ENCODE measurements at regions not wholly inside any gene's neighbourhood (a gene's known extent, or its start where the extent isn't known, plus 50 kb on each side); places are given as distances from the start of the nearest gene placed in this dataset.
"Not testable (repeated sequence)": the region's sequence is repeated elsewhere in the genome, so short reads cannot be mapped to it uniquely, and the experiment has no call there.

DNA sequence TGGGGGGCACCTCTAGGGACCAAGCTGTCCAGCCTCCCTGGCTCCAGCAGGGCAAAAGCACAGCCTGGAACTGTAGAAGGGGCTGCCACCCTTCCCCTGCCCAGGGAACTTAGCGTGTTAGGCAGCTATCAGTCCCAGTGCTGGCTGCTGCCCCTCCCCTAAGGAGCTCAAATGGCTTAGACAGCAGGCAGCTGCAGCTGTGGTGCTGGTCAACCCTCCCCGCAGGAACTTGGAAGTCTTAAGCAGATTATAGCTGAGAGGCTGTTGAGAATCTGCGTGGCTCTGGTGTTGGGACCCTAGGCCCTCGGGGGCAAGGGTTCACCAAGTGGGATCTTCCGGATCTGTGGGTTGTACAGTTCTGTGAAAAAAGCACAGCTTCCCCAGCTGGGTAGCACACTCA lies 536.5 kb upstream of the CDH10 start:
- no peak for DNase-seq (ENCODE audit: low spot score)

DNA sequence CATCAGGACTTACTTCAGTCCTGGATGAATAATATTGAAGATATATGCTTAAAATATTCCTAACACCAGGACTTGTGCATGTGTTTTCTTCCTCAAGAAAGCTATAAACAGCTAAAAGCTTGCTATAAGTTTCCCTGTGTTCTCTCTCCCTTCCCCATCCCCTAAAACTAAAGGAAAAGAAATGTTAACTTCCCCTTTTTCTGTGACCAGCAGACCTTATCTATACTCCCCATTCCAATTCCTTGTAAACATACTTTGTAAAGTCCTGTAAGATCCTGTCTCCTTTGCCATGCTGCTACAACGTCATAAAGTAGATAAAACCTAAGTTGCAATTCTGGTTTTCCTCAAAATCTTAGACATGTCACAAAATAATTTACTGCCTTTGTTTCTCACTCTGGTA lies 517.8 kb upstream of the CDH10 start:
- not testable (repeated sequence) for DNase-seq (ENCODE audit: low spot score)

DNA sequence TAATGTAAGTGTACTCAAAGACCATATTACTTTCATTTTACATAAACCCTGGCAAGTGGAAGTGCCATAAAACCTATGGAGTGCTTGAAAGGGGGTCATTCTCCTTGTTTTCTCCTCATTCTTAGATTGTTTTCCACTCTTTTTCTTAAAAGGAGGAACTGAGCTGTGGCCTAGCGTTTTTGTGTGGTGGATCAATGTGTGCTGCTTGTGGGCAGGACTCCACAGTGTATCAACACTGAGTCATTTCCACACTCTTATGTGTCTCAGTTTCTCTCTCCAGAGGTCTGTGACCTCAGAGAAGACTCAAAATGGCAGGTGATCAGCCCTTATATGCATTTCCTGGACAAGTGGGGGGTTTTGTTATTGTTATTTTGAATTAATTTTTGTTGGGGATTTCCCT lies 516.1 kb upstream of the CDH10 start:
- no peak for DNase-seq (ENCODE audit: low spot score)

DNA sequence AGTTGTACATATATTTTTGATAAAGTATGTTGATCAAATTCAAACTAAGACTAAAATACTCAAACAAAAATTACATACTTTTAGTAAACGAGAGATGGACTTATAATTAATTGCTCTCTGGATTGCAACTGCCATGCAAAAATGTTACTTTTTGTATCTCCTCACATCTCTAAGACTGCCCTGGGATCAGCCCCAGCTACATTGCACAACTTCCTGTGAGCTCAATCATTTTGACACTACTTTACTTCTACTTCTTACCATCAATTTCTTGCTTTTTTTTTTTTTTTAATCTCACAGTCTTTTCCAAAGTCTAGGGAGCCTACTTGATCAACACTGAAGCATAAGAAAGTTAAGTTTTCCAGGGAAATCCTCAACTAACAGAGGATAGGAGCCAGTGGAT lies 506.0 kb upstream of the CDH10 start:
- no peak for DNase-seq (ENCODE audit: low spot score)

DNA sequence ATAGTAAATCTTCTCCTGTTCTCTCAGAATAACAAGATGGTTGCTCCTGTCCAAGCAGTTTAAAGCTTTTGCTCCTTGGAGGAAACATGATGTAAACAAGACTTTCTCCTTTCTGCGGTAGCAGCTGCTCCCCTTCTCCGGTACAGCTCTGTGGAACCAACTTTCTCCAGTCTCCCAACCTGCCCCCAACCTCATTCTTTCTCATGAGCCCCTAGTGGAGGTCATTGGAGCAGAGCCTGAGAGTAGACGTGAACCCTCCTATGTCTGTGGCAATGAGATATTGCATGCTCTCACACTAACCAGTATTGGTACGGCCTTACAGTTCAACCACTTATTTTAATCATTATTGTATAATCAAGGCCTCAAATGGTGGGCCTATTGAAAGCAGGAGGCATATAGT lies 483.8 kb upstream of the CDH10 start:
- DNase-seq (ENCODE audit: low spot score), result no peak

DNA sequence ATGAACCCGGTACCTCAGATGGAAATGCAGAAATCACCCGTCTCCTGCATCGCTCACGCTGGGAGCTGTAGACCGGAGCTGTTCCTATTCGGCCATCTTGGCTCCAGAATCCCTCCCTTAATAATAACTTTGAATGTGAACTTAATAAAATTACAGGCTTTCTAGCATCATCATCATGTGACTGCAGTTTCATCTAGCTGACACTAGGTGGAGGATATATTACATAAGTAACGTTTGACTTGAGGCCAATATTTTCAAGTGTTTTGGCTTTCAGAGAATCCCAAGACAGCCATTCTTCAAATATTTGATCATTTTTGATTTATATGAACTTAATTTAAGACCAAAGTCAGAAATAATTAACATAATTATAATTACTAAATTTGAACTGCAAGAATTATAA lies 474.9 kb upstream of the CDH10 start:
- no peak for DNase-seq (ENCODE audit: low spot score)

DNA sequence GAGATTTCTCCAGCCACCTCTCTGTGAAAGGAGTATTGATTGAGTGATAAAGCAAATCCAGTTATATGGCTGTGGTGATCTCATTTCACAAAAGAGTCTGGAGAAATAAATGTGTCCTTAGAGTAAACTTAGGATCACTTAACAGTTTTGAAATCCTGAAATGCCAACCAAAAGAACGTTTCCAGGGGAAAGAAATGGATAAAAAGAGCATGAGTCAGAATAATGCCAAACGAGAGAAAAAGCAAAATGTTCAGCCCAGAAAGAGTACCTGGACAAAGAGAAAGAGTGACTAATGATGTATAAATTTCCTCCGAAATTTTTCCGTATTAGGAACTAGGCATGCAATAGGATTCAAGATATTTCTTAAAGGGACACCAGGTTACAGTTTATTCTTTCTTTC lies 463.1 kb upstream of the CDH10 start:
- no peak for DNase-seq (ENCODE audit: low spot score)

DNA sequence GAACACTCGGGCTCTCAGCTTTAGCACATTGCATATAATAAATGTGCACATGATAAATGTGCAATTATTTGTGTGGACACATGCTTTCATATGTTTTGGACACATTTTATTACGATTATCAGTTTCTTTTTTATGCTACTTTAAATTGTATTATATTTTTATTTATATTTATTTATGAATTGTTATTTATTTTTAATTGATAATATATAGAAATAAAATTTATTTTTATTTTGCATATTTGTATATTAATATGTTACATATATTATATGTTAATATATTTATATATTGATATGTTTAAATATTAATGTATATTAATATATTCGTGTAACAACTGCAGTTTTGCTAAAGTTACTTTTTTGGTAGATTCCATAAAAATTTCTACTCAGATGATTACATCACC lies 454.8 kb upstream of the CDH10 start:
- DNase-seq (ENCODE audit: low spot score), result no peak

DNA sequence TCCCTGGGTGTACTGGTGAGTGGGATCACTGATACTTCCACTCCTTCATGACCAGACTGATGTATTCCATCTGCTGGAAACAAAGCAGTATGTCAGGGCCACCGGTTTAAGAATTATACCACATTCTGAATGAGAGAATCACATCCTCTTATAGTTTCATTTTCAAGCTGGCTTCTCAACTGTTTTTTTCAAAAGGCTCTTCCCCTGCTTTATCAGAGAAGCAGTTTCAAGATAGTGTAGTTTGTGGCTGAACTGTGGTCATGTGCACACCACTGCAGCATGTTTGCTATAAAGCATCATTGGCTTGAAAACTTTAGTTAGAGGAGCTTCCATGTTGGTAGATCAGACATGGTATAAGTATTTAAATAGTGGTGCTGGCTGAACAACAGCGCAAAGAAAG lies 450.5 kb upstream of the CDH10 start:
- DNase-seq (ENCODE audit: low spot score), result no peak

DNA sequence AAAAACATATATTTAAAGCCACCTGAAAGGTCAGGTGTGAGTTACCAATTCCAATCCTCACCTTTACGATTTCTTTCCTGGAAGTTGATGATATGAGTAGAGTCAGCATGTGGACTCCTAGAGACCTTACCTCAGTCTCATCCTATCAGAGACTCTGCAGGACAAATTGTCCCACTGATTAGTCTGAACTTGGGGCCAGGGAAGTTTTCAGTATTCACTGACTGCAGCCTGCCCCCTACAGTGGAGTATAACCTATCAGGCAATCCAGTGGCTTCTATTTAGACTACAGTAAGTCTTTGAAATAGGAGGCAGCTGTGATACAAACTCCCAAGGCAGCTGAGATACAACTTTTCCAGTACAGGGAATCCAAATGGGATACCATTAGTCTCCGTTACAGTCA lies 449.4 kb upstream of the CDH10 start:
- DNase-seq (ENCODE audit: low spot score), result no peak

DNA sequence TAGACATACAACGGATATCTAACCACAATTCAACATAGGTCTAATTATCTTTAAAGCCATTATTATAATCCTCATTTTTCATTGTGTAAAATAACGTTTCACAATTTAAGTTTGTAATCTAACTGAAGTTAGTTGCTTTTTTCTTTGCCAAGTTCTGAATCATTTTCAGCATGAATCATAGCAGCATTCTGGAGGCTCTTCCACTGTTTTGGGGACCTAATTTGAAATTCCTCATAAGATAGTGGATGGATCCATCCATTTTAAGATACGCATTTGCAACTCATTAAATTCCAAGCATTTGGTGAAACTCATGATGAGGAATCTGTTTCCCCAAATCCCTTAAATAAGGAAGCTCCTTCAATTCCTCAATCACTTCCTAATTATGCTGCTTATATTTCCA lies 447.1 kb upstream of the CDH10 start:
- no peak for DNase-seq (ENCODE audit: low spot score)

DNA sequence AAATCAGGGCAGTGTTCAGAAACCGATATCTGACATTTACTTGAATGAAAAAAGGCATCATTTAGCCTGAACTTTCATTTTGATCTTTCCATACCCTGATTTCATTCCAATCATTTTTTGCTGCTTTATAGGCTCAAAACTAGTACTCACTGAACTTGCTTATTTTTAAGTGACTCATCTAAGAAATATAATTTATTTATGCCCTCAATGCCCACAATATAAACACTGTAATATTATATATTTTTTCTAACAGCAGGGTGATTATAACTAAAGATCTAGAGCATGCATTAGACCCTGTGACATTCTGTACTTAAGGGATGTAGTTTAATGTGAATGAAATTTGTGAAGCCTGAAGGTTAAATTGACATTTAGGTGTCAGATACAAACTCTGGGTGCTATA lies 446.1 kb upstream of the CDH10 start:
- no peak for DNase-seq (ENCODE audit: low spot score)

DNA sequence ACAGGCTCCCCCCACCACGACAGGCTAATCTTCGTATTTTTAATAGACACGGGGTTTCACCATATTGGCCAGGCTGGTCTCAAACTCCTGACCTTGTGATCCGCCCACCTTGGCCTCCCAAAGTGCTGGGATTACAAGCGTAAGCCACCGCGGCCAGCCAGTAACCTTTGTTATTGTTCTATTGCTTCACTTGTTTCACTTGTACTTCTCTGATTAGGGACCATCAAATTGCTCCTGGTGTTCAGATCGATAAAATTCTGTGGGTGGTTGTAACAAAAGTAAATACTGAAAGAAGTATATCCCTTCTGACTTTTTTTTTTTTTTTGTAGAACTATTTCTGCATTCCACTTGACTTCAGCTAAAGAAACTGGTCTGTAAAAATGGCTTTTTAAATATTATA lies 445.5 kb upstream of the CDH10 start:
- DNase-seq (ENCODE audit: low spot score), result no peak

DNA sequence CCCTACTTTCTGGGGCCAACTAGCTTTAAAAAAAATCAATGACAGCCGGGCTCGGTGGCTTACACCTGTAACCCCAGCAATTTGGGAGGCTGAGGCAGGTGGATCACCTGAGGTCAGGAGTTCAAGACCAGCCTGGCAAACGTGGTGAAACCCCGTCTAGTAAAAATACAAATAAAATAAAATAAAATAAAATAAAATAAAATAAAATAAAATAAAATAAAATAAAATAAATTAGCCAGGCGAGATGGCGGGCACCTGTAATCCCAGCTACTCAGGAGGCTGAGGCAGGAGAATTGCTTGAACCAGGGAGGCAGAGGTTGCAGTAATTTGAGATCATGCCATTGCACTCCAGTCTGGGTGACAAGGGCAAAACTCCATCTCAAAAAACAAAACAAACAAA lies 443.9 kb upstream of the CDH10 start:
- not testable (repeated sequence) for DNase-seq (ENCODE audit: low spot score)

DNA sequence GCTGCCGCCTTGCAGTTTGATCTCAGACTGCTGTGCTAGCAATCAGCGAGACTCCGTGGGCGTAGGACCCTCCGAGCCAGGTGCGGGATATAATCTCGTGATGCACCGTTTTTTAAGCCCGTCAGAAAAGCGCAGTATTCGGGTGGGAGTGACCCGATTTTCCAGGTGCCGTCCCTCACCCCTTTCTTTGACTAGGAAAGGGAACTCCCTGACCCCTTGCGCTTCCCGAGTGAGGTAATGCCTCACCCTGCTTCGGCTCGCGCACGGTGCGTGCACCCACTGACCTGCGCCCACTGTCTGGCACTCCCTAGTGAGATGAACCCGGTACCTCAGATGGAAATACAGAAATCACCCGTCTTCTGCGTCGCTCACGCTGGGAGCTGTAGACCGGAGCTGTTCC lies 438.5 kb upstream of the CDH10 start:
- not testable (repeated sequence) for DNase-seq (ENCODE audit: low spot score)

DNA sequence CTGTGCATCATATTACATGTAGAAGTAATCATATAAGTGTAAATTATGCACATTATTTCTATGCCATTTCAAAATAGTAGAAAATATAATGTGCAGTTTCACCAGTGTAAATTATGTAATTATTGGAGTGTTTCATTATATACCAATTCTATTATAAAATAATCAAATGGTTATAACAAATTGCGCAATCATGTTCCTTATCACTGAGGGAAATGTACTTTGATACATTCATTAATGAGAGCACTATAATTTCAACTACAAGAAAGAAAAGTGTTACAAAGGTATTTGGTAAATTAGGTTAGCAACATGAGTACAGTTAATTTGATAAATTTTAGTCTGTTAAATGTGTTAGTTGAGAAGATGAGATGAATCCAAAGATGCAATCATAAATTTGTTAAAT lies 421.5 kb upstream of the CDH10 start:
- DNase-seq (ENCODE audit: low spot score), result no peak

DNA sequence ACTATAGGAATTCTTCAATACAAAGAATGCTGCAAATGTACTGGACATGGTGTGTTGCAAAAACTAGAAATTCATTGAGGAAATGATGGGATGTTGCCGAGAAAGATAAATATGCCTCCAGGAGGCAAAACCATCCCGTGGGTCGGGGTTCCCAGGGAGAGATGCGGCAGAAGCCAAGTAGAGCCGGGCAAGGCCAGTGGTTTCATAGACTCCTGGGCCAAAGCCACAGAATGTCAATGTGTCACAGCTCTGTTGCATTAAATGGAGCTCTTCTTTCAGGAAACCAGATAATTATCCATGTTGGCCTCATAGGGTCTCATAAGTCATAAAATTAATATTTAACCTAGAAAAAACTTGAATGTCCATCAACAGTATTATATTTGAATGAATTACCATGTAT lies 419.5 kb upstream of the CDH10 start:
- no peak for DNase-seq (ENCODE audit: low spot score)

DNA sequence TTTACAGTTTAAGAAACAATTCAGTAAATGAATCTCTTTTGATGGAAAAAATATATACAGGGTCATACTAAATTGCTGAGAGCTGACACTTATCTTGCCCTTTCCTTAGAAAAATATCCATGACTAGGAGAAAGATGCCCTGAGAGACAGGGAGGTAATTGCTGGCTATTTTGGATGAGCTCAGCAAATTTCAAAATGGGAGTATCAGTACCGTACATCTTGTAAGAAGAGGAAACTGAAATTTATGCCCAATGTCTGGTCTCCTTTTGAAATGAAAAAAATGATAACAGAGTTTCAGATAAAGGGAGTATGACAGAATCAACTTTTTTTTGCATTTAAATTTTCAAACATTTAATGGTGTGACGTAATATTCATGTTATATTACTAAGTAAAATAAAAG lies 415.8 kb upstream of the CDH10 start:
- no peak for DNase-seq (ENCODE audit: low spot score)

DNA sequence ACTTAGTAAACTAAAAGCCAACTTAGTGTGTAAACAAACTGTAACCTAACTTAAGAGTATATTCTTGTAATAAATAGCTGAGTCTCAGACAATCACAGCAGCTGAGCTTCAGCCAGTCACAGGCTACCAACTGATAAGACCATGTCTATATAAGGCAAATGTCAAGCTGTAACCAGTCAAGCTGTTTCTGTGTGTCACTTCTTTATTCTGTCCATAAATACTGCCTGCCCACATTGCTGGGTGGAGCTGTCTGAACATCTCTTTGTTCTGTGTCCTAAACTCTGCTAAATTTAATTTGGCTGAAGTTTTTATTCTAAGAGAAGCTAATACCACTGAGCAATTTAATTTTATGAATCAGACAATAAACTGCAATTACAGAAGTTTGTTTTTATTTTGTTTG lies 412.1 kb upstream of the CDH10 start:
- no peak for DNase-seq (ENCODE audit: low spot score)

DNA sequence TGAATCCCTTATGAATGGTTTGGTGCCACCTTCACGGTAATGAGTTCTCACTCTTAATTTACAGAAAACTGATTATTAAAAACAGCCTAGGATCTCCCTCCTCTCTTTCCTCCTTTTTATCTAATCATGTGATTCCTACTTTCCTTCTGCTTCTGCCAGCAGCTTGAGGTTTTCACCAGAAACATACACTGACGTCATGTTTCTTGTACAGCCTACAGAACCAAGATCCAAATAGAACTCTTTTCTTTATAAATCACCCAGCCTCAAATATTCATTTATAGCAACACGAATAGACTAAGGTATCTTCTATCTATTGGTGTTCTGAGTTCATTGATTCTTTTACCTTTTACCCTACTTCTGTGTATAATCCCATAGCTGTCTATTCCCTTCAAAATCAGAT lies 388.9 kb upstream of the CDH10 start:
- DNase-seq (ENCODE audit: low spot score), result no peak

DNA sequence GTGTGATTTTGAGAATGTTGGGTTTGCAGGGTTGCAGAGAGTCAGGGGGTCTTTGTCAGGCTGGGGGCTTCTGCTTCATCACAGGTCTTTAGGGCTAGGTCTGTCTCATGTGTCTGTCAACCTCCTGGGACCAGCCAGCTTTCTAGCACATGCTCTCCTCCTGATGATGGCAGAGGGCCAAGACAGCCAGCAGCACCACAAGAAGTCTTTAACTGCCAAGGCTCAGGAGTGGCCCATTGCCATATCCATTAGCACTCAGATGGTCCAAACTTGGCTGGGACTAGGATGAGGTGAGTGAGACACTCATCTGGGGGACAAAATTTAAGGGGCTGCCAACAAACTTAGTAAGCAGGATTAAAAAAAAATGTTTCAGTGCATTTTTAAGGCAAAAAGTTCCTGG lies 384.2 kb upstream of the CDH10 start:
- no peak for DNase-seq (ENCODE audit: low spot score)

DNA sequence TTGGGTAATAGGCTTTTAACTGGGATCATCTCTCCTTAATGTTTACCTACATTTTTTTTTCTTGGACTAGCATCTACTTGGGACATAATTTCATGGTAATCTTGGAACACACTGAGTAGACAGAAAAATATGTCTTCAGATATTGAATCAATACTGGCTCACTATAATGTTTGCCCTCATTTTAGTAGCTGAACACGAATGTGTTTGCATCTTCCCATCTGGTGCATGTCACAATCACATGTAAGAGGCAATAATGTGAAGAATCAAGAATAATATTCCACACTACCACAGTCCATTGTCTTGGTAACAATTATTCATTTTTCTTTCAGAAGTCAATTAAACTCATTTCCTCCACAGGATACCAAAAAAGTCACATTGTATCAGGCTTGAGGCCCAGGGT lies 382.7 kb upstream of the CDH10 start:
- no peak for DNase-seq (ENCODE audit: low spot score)

DNA sequence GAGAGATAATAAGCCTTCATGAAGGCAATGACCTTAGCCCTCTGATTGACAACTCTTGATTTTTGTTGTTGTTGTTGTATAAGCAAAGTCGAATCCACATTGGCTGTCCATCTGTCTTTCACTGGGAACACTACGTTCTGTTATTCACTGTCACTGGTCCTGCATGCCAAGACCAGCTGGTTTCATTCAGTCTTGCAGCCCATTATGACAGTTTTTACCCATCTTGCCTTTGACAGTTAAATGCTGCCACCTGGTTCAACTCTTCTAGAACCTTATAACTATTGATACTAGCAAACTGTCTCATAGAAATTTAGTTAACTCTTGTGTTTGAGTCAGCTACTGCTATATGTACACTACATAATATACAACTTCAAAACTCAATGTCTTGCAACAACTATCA lies 382.3 kb upstream of the CDH10 start:
- DNase-seq (ENCODE audit: low spot score), result no peak

DNA sequence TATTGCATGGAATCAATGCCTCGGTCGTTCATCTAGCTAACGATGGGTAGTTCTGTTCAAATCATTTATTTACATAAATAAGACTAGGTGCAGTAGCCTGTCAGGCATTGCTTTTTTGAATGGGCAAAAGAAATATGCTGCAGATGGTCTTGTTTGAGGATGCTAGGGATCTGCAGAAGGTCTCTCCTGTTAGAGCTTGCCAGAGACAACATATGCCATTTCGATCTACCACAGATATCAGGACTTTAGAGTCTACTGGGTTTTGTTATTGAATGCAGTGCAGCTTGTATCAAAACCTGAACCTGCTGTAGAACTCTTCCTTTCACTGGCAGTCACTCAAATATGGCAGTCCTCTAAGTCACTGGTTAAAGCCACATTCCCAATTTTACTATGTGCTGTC lies 381.1 kb upstream of the CDH10 start:
- no peak for DNase-seq (ENCODE audit: low spot score)

DNA sequence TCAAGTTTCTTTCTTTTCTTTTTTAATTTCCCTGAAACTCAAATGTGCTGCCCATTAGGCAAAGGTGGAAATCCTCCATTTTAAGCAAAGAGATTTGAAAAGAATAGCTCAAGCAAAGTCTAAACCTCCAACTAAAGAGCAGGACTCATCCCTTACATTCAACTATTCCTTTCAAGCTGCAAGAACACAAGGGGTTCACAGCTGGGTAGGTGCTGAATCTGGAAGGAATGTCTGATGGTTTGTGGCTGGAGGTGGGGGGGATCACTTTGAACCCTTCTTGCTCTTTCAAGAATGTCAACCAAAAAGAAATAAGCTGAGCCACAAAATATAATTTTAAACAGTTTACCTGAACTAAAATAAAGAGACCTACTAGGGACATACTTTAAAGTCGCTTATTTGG lies 375.7 kb upstream of the CDH10 start:
- DNase-seq (ENCODE audit: low spot score), result no peak

DNA sequence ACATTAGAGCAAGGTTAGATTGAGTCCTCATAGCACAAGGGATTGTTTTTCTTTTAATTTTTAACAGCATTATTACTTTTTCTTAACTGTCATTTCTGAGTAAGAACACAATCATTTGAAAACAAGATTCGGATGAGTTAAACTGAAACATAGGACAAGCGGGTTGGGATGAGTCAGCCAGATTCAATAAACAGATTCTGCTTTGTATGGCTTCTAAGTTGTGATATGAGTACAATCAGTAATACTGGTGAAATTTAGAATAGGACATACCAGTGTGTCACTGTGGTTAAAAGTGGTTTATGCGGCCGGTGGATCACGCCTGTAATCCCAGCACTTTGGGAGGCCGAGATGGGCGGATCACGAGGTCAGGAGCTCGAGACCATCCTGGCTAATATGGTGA lies 364.3 kb upstream of the CDH10 start:
- no peak for DNase-seq (ENCODE audit: low spot score)

Data from CD4-positive, alpha-beta T cell treated with Interleukin-2 at 100 ng/mL for 4 hours (primary cell).